ENCODE measurements at regions not wholly inside any gene's neighbourhood (a gene's known extent, or its start where the extent isn't known, plus 50 kb on each side); places are given as distances from the start of the nearest gene placed in this dataset.
"Not testable (repeated sequence)": the region's sequence is repeated elsewhere in the genome, so short reads cannot be mapped to it uniquely, and the experiment has no call there.

- H3K9me3 ChIP-seq = no peaks in the 10 kb centered on the region
- H3K27me3 ChIP-seq = no peaks in the 10 kb centered on the region
- no peak for TF ChIP-seq Cebpa-rat (IDR thresholded peaks at IDR 0.05)
- H3K9ac ChIP-seq = no peak overlapping the region
- no peak overlapping the region for H3K4me2 ChIP-seq
- H3K4me1 ChIP-seq = no peaks in the 10 kb centered on the region
- H4K20me1 ChIP-seq = no peaks in the 10 kb centered on the region
- H3K27ac ChIP-seq = no peak overlapping the region
- no peak overlapping the region for H3K4me3 ChIP-seq
- no peaks in the 10 kb centered on the region for H3K36me3 ChIP-seq
These were observed 272.9 kb downstream of the KLHL13 start for GRCh38 chrX:117843749-117844148.

DNA sequence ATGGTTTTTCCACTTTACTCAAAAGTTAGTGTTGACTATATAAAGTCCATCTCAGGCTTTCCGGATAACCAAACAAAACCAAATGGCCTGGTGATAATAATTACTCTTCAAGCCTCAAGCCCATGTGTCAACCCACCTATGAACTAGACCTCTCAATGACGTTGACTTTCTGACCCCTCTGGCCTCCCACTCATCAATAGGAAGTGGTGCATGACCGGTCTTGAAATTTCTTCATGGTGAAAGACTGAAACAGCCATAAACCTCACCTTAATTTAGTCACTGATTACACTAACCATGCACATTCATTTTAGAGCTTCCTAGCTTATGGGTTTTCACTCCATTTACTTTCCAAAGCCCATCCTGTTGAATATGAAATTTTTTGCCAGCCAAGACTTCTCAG, 276.0 kb downstream of the KLHL13 start:
- no peak for TF ChIP-seq Cebpa-rat (IDR thresholded peaks at IDR 0.05)
- Histone ChIP-seq H3K4me1 (no peaks in the 10 kb centered on the region), H4K20me1 (no peaks in the 10 kb centered on the region)

GRCh38 chrX:117839544-117839943, 277.1 kb downstream of the KLHL13 start:
- H3K9me3 ChIP-seq = no peaks in the 10 kb centered on the region

More for the DNA sequence above, 276.0 kb downstream of the KLHL13 start:
- Histone ChIP-seq H3K9ac (no peak overlapping the region), H3K4me3 (no peak overlapping the region), H3K27me3 (no peaks in the 10 kb centered on the region), H3K4me2 (no peak overlapping the region), H3K27ac (no peak overlapping the region), H3K9me3 (no peaks in the 10 kb centered on the region), H3K36me3 (no peaks in the 10 kb centered on the region)

DNA sequence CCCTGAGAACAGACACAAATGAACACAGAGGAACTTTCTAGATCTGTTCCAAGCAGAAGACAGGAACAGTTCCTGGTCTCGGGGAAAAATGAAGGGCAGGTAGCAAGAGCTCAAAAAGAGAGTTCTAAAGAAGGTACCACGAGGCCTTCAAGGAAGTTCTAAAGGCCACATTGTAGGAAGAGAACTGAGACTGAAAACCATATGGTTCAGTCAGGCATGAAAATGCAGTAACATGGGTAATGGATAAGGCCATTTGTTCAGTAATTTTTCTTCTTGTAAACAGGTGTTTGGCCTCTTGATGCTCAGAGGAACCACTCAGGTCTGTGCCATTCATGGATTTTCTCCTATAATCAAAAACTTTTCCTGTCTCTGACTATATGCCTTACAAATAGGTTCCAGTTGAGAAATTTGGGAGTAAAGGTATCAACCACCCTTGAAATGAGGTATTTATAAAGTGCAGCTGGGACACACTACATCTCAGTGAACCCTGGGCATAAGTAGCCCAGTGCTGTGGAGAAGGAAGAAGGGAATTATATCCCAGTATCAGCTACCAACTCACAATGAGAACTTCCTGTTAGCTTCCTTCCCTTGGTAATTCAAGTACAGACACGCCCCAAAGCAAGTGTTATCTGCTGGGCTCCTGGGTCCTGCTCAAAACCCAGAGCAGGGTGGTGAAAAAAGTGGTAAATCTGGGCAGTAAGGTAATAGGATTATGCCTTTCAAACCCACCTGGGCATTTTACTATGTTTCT, 277.9 kb downstream of the KLHL13 start:
- no peak for TF ChIP-seq Cebpa-rat (IDR thresholded peaks at IDR 0.05)

More at GRCh38 chrX:117839544-117839943, 277.1 kb downstream of the KLHL13 start:
- Histone ChIP-seq H3K9ac (no peak overlapping the region), H3K4me2 (no peak overlapping the region), H3K36me3 (no peaks in the 10 kb centered on the region), H3K4me1 (no peaks in the 10 kb centered on the region), H3K27me3 (no peaks in the 10 kb centered on the region), H3K27ac (no peak overlapping the region), H4K20me1 (no peaks in the 10 kb centered on the region), H3K4me3 (no peak overlapping the region)
- no peak for TF ChIP-seq Cebpa-rat (IDR thresholded peaks at IDR 0.05)

DNA sequence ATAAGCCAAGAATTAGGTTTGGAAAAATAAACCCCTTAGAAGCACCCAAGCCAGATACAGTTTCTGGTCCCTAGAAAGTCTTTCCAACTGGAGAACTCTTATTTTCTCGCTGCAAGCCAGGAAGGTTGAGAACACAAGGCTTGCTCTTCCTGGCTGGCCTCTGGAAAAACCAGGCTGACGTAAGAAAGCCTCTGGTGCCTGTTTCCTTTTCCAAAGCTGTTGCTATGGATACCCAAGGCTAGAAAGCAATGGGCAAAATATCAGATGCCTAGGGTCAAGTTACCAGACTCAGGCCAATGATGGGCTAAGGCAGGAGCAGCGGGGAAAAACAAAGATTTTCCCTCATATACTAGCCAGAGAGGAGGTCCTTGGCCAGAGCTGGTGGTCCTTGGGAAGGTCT, 281.6 kb downstream of the KLHL13 start:
- Histone ChIP-seq H3K9me3 (peaks cover 13% of the 10 kb centered on the region), H3K9ac (no peak overlapping the region), H3K27me3 (no peaks in the 10 kb centered on the region), H3K27ac (no peak overlapping the region), H4K20me1 (no peaks in the 10 kb centered on the region), H3K4me3 (no peak overlapping the region), H3K4me2 (no peak overlapping the region), H3K4me1 (no peaks in the 10 kb centered on the region), H3K36me3 (no peaks in the 10 kb centered on the region)
- TF ChIP-seq Cebpa-rat (IDR thresholded peaks at IDR 0.05) = no peak

More for the DNA sequence above, 277.9 kb downstream of the KLHL13 start:
- H4K20me1 ChIP-seq = no peaks in the 10 kb centered on the region
- H3K9ac ChIP-seq = no peak overlapping the region
- no peak overlapping the region for H3K27ac ChIP-seq
- peaks cover under 1% of the 10 kb centered on the region for H3K9me3 ChIP-seq
- no peak overlapping the region for H3K4me3 ChIP-seq
- no peaks in the 10 kb centered on the region for H3K4me1 ChIP-seq
- no peak overlapping the region for H3K4me2 ChIP-seq
- H3K27me3 ChIP-seq = no peaks in the 10 kb centered on the region
- H3K36me3 ChIP-seq = no peaks in the 10 kb centered on the region

DNA sequence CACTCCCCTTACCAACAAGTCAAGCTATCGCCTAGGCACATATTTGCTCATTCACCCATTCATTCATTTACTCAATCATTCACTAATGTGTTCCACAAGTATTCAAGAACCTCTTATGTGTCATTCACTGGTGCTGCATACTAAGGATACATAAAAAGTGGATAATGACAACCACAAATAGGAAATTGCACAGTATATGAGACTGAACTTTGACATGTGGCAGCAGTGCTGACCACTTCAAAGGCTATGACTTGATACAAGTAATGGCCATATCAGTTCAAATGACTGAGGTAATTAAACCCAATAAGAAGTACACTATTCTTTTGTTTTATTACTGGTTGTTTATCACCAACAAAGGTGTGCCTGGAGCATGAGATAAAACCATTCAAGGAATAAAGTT, 282.5 kb downstream of the KLHL13 start:
- TF ChIP-seq Cebpa-rat (IDR thresholded peaks at IDR 0.05) = no peak
- Histone ChIP-seq H3K36me3 (no peaks in the 10 kb centered on the region), H3K9ac (no peak overlapping the region)

GRCh38 chrX:117821472-117821871, 295.1 kb downstream of the KLHL13 start:
- not testable (repeated sequence) for H3K9me3 ChIP-seq, H3K27ac ChIP-seq, H3K27me3 ChIP-seq, H3K9ac ChIP-seq, H4K20me1 ChIP-seq, H3K4me1 ChIP-seq, H3K4me2 ChIP-seq, H3K4me3 ChIP-seq, H3K36me3 ChIP-seq

More for the DNA sequence above, 282.5 kb downstream of the KLHL13 start:
- no peaks in the 10 kb centered on the region for H3K4me1 ChIP-seq
- peaks cover 13% of the 10 kb centered on the region for H3K9me3 ChIP-seq
- H3K27me3 ChIP-seq = no peaks in the 10 kb centered on the region
- H3K27ac ChIP-seq = no peak overlapping the region
- H3K4me2 ChIP-seq = no peak overlapping the region
- no peaks in the 10 kb centered on the region for H4K20me1 ChIP-seq
- no peak overlapping the region for H3K4me3 ChIP-seq

- no peak for TF ChIP-seq Cebpa-rat (IDR thresholded peaks at IDR 0.05)
- Histone ChIP-seq H3K36me3 (no peaks in the 10 kb centered on the region), H3K4me3 (no peak overlapping the region), H3K4me1 (no peaks in the 10 kb centered on the region), H3K27ac (no peak overlapping the region), H3K9ac (no peak overlapping the region), H4K20me1 (no peaks in the 10 kb centered on the region), H3K9me3 (peaks cover 8% of the 10 kb centered on the region; the same call in 1 of the 2 replicates), H3K4me2 (no peak overlapping the region), H3K27me3 (no peaks in the 10 kb centered on the region)
These were observed 308.2 kb downstream of the KLHL13 start for GRCh38 chrX:117808426-117808825.

GRCh38 chrX:117803463-117803862, 313.1 kb downstream of the KLHL13 start:
- TF ChIP-seq Cebpa-rat (IDR thresholded peaks at IDR 0.05) = no peak
- H3K4me2 ChIP-seq = no peak overlapping the region

GRCh38 chrX:117788339-117788738, 328.3 kb downstream of the KLHL13 start:
- Histone ChIP-seq H3K27ac (no peak overlapping the region), H3K4me2 (no peak overlapping the region), H3K27me3 (no peaks in the 10 kb centered on the region), H3K4me3 (no peak overlapping the region), H3K4me1 (no peaks in the 10 kb centered on the region), H3K36me3 (no peaks in the 10 kb centered on the region), H3K9me3 (no peaks in the 10 kb centered on the region), H3K9ac (no peak overlapping the region), H4K20me1 (no peaks in the 10 kb centered on the region)
- no peak for TF ChIP-seq Cebpa-rat (IDR thresholded peaks at IDR 0.05)

More at GRCh38 chrX:117803463-117803862, 313.1 kb downstream of the KLHL13 start:
- Histone ChIP-seq H3K9me3 (no peaks in the 10 kb centered on the region), H3K27ac (no peak overlapping the region), H3K36me3 (no peaks in the 10 kb centered on the region), H4K20me1 (no peaks in the 10 kb centered on the region), H3K4me1 (0 out of 2 replicates have a peak, but pooled peaks cover 8% of the 10 kb centered on the region), H3K9ac (no peak overlapping the region), H3K4me3 (no peak overlapping the region), H3K27me3 (no peaks in the 10 kb centered on the region)
